ENCODE measurements at regions not wholly inside any gene's neighbourhood (a gene's known extent, or its start where the extent isn't known, plus 50 kb on each side); places are given as distances from the start of the nearest gene placed in this dataset.

- TF ChIP-seq CTCF (IDR thresholded peaks at IDR 0.05; ENCODE audit: borderline replicate concordance), result no peak
- no peak for DNase-seq
- intact Hi-C loops (cut with micrococcal nuclease), result no loop called here
These were observed 1499.9 kb downstream of the PCDH18 start for GRCh38 chr4:136032391-136032790.

GRCh38 chr4:136025540-136025939, 1506.8 kb downstream of the PCDH18 start:
- H3K36me3 ChIP-seq, result no peaks in the 10 kb centered on the region

More at GRCh38 chr4:136032391-136032790, 1499.9 kb downstream of the PCDH18 start:
- Histone ChIP-seq H3K9me3 (replicated peaks) (peaks cover 19% of the 10 kb centered on the region), H3K36me3 (no peaks in the 10 kb centered on the region), H3K27ac (replicated peaks) (no peak overlapping the region), H3K27me3 (ENCODE audit: low read depth) (no peaks in the 10 kb centered on the region), H3K4me1 (no peaks in the 10 kb centered on the region), H3K4me3 (no peak overlapping the region)

GRCh38 chr4:136017556-136017955, 1514.7 kb downstream of the PCDH18 start:
- no peaks in the 10 kb centered on the region for H3K27me3 ChIP-seq (ENCODE audit: low read depth)
- intact Hi-C loops (cut with micrococcal nuclease), result no loop called here
- peaks cover 2% of the 10 kb centered on the region for H3K9me3 ChIP-seq (replicated peaks)
- DNase-seq, result no peak
- no peaks in the 10 kb centered on the region for H3K36me3 ChIP-seq
- H3K27ac ChIP-seq (replicated peaks), result no peak overlapping the region
- no peaks in the 10 kb centered on the region for H3K4me1 ChIP-seq
- TF ChIP-seq CTCF (IDR thresholded peaks at IDR 0.05; ENCODE audit: borderline replicate concordance), result no peak
- no peak overlapping the region for H3K4me3 ChIP-seq

More at GRCh38 chr4:136025540-136025939, 1506.8 kb downstream of the PCDH18 start:
- intact Hi-C loops (cut with micrococcal nuclease), result no loop called here
- H3K27ac ChIP-seq (replicated peaks), result no peak overlapping the region
- no peak for DNase-seq
- no peak for TF ChIP-seq CTCF (IDR thresholded peaks at IDR 0.05; ENCODE audit: borderline replicate concordance)
- no peaks in the 10 kb centered on the region for H3K4me1 ChIP-seq
- no peak overlapping the region for H3K4me3 ChIP-seq
- no peaks in the 10 kb centered on the region for H3K27me3 ChIP-seq (ENCODE audit: low read depth)
- peaks cover 58% of the 10 kb centered on the region for H3K9me3 ChIP-seq (replicated peaks)

- H3K9me3 ChIP-seq (replicated peaks), result peaks cover 7% of the 10 kb centered on the region
- intact Hi-C loops (cut with micrococcal nuclease), result no loop called here
- no peak overlapping the region for H3K27ac ChIP-seq (replicated peaks)
- no peak overlapping the region for H3K4me3 ChIP-seq
- no peak for DNase-seq
- H3K27me3 ChIP-seq (ENCODE audit: low read depth), result no peaks in the 10 kb centered on the region
- no peak for TF ChIP-seq CTCF (IDR thresholded peaks at IDR 0.05; ENCODE audit: borderline replicate concordance)
- no peaks in the 10 kb centered on the region for H3K4me1 ChIP-seq
- no peaks in the 10 kb centered on the region for H3K36me3 ChIP-seq
These were observed 1520.1 kb downstream of the PCDH18 start for GRCh38 chr4:136012220-136012619.

GRCh38 chr4:136009258-136009832, 1522.9 kb downstream of the PCDH18 start:
- no peak for DNase-seq

More at GRCh38 chr4:136009258-136009832, 1522.9 kb downstream of the PCDH18 start:
- TF ChIP-seq CTCF (IDR thresholded peaks at IDR 0.05; ENCODE audit: borderline replicate concordance), result no peak
- no peak overlapping the region for H3K27ac ChIP-seq (replicated peaks)
- H3K4me3 ChIP-seq, result no peak overlapping the region
- H3K4me1 ChIP-seq, result no peaks in the 10 kb centered on the region
- H3K9me3 ChIP-seq (replicated peaks), result peaks cover 7% of the 10 kb centered on the region
- intact Hi-C loops (cut with micrococcal nuclease), result no loop called here
- no peaks in the 10 kb centered on the region for H3K36me3 ChIP-seq
- H3K27me3 ChIP-seq (ENCODE audit: low read depth), result no peaks in the 10 kb centered on the region
